Effector memory CD4-positive, alpha-beta T cell (primary cell): ENCODE measurements at regions not wholly inside any gene's neighbourhood (a gene's known extent, or its start where the extent isn't known, plus 50 kb on each side); places are given as distances from the start of the nearest gene placed in this dataset.

Experiments
- DNase-seq, 3 donors: peaks; one replicate each; pipeline ENCODE4 v3.0.0-alpha.2; 2020
- H3K27ac ChIP-seq: 2 replicates; pipeline ENCODE4 v1.7.0; 2013; ENCODE audit warnings: mild to moderate bottlenecking, low read length, moderate library complexity; ENCODE audit not compliant: insufficient read depth, poor library complexity, severe bottlenecking
- H3K27me3 ChIP-seq: replicated peaks from 2 replicates; pipeline ENCODE4 v1.7.0; 2013; ENCODE audit warnings: mild to moderate bottlenecking, low read length; ENCODE audit not compliant: insufficient read depth, control insufficient read depth, poor library complexity, severe bottlenecking
- H3K36me3 ChIP-seq: 2 replicates; pipeline ENCODE4 v1.7.0; 2013; ENCODE audit warnings: mild to moderate bottlenecking, low read length, moderate library complexity; ENCODE audit not compliant: control insufficient read depth, insufficient read depth
- H3K4me1 ChIP-seq: 2 replicates; pipeline ENCODE4 v1.7.0; 2013; ENCODE audit warnings: low read length, mild to moderate bottlenecking; ENCODE audit not compliant: control insufficient read depth, insufficient read depth, poor library complexity, severe bottlenecking
- H3K4me3 ChIP-seq: 2 replicates; pipeline ENCODE4 v1.7.0; 2013; ENCODE audit warnings: low read length, low read depth, mild to moderate bottlenecking; ENCODE audit not compliant: insufficient read depth, poor library complexity, severe bottlenecking
- H3K9me3 ChIP-seq: 2 replicates; pipeline ENCODE4 v1.7.0; 2013; ENCODE audit warnings: mild to moderate bottlenecking, low read length, moderate library complexity; ENCODE audit not compliant: control insufficient read depth

- no peak overlapping the region for H3K27ac ChIP-seq
- H3K9me3 ChIP-seq: no peaks in the 10 kb centered on the region
- H3K36me3 ChIP-seq: no peaks in the 10 kb centered on the region
- DNase-seq: no peak
- no peaks in the 10 kb centered on the region for H3K4me1 ChIP-seq
- H3K4me3 ChIP-seq: no peak overlapping the region
- H3K27me3 ChIP-seq: no peaks in the 10 kb centered on the region
These were observed 107.2 kb upstream of the CMC1 start for GRCh38 chr3:28134198-28134597.

- H3K36me3 ChIP-seq: no peaks in the 10 kb centered on the region
- no peaks in the 10 kb centered on the region for H3K4me1 ChIP-seq
- no peak overlapping the region for H3K27ac ChIP-seq
- H3K27me3 ChIP-seq: no peaks in the 10 kb centered on the region
- no peaks in the 10 kb centered on the region for H3K9me3 ChIP-seq
- no peak overlapping the region for H3K4me3 ChIP-seq
- no peak for DNase-seq
These were observed 106.5 kb upstream of the CMC1 start for GRCh38 chr3:28134792-28135375.

GRCh38 chr3:28136607-28137216 lies 104.7 kb upstream of the CMC1 start:
- no peaks in the 10 kb centered on the region for H3K9me3 ChIP-seq
- H3K27me3 ChIP-seq: no peaks in the 10 kb centered on the region
- no peaks in the 10 kb centered on the region for H3K4me1 ChIP-seq
- no peak overlapping the region for H3K4me3 ChIP-seq
- H3K36me3 ChIP-seq: no peaks in the 10 kb centered on the region
- DNase-seq: no peak
- no peak overlapping the region for H3K27ac ChIP-seq

- Histone ChIP-seq H3K4me1 (no peaks in the 10 kb centered on the region), H3K9me3 (no peaks in the 10 kb centered on the region), H3K4me3 (no peak overlapping the region), H3K36me3 (no peaks in the 10 kb centered on the region), H3K27me3 (no peaks in the 10 kb centered on the region), H3K27ac (no peak overlapping the region)
- no peak for DNase-seq
These were observed 103.3 kb upstream of the CMC1 start for GRCh38 chr3:28138043-28138610.

- no peaks in the 10 kb centered on the region for H3K36me3 ChIP-seq
- H3K9me3 ChIP-seq: no peaks in the 10 kb centered on the region
- H3K27ac ChIP-seq: no peak overlapping the region
- H3K4me1 ChIP-seq: no peaks in the 10 kb centered on the region
- DNase-seq: no peak
- no peak overlapping the region for H3K4me3 ChIP-seq
- no peaks in the 10 kb centered on the region for H3K27me3 ChIP-seq
These were observed 102.1 kb upstream of the CMC1 start for GRCh38 chr3:28139288-28139687.

GRCh38 chr3:28139967-28140634 lies 101.3 kb upstream of the CMC1 start:
- Histone ChIP-seq H3K4me3 (no peak overlapping the region), H3K4me1 (no peaks in the 10 kb centered on the region), H3K27ac (no peak overlapping the region), H3K36me3 (no peaks in the 10 kb centered on the region), H3K9me3 (no peaks in the 10 kb centered on the region), H3K27me3 (no peaks in the 10 kb centered on the region)
- DNase-seq: no peak

GRCh38 chr3:28140664-28141063 lies 100.8 kb upstream of the CMC1 start:
- no peak overlapping the region for H3K27ac ChIP-seq
- no peaks in the 10 kb centered on the region for H3K9me3 ChIP-seq
- H3K4me3 ChIP-seq: no peak overlapping the region
- no peaks in the 10 kb centered on the region for H3K27me3 ChIP-seq
- no peak for DNase-seq
- no peaks in the 10 kb centered on the region for H3K36me3 ChIP-seq
- no peaks in the 10 kb centered on the region for H3K4me1 ChIP-seq

GRCh38 chr3:28149960-28150359 lies 91.5 kb upstream of the CMC1 start:
- no peak for DNase-seq
- H3K4me1 ChIP-seq: no peaks in the 10 kb centered on the region
- H3K27ac ChIP-seq: no peak overlapping the region
- H3K36me3 ChIP-seq: no peaks in the 10 kb centered on the region
- H3K4me3 ChIP-seq: no peak overlapping the region
- H3K27me3 ChIP-seq: no peaks in the 10 kb centered on the region
- no peaks in the 10 kb centered on the region for H3K9me3 ChIP-seq

GRCh38 chr3:28150465-28151206 lies 90.8 kb upstream of the CMC1 start:
- no peak for DNase-seq
- no peak overlapping the region for H3K27ac ChIP-seq
- H3K4me1 ChIP-seq: no peaks in the 10 kb centered on the region
- no peaks in the 10 kb centered on the region for H3K9me3 ChIP-seq
- no peaks in the 10 kb centered on the region for H3K36me3 ChIP-seq
- no peak overlapping the region for H3K4me3 ChIP-seq
- H3K27me3 ChIP-seq: no peaks in the 10 kb centered on the region

GRCh38 chr3:28151207-28151550 lies 90.2 kb upstream of the CMC1 start:
- DNase-seq: no peak
- Histone ChIP-seq H3K27me3 (no peaks in the 10 kb centered on the region), H3K9me3 (no peaks in the 10 kb centered on the region), H3K27ac (no peak overlapping the region), H3K4me3 (no peak overlapping the region), H3K4me1 (no peaks in the 10 kb centered on the region), H3K36me3 (no peaks in the 10 kb centered on the region)
